MG63 (cell line): ENCODE measurements at regions not wholly inside any gene's neighbourhood (a gene's known extent, or its start where the extent isn't known, plus 50 kb on each side); places are given as distances from the start of the nearest gene placed in this dataset.
A peak's percentile ranks its signal among the peaks of the same experiment; 100 is the strongest.
"Not testable (repeated sequence)": the region's sequence is repeated elsewhere in the genome, so short reads cannot be mapped to it uniquely, and the experiment has no call there.

Experiments
- DNase-seq: peaks from one replicate; pipeline ENCODE4 v3.0.0-alpha.2; 2020
- H3K27me3 ChIP-seq: fragments of 250-450 bp; sonication (Bioruptor Pico); 2 replicates; pipeline ENCODE4 v1.5.1; 2020; ENCODE audit warnings: mild to moderate bottlenecking, moderate library complexity
- H3K36me3 ChIP-seq: fragments of 250-450 bp; sonication (Bioruptor Pico); 2 replicates; pipeline ENCODE4 v1.5.1; 2020; ENCODE audit warnings: mild to moderate bottlenecking, moderate library complexity
- H3K4me3 ChIP-seq: fragments of 250-450 bp; sonication (Bioruptor Pico); 2 replicates; pipeline ENCODE4 v1.5.1; 2020; ENCODE audit warnings: mild to moderate bottlenecking, moderate library complexity
- H3K9me3 ChIP-seq: fragments of 250-450 bp; sonication (Bioruptor Pico); 2 replicates; pipeline ENCODE4 v1.5.1; 2020; ENCODE audit warnings: mild to moderate bottlenecking, moderate library complexity

- no peak for DNase-seq
- no peaks in the 10 kb centered on the region for H3K27me3 ChIP-seq
- H3K36me3 ChIP-seq: no peaks in the 10 kb centered on the region; the same call in 1 of the 2 replicates
- peaks cover 25% of the 10 kb centered on the region for H3K9me3 ChIP-seq
- H3K4me3 ChIP-seq: no peak overlapping the region
Observed at GRCh38 chr5:33194914-33195313, 245.9 kb upstream of the TARS1 start.

DNA sequence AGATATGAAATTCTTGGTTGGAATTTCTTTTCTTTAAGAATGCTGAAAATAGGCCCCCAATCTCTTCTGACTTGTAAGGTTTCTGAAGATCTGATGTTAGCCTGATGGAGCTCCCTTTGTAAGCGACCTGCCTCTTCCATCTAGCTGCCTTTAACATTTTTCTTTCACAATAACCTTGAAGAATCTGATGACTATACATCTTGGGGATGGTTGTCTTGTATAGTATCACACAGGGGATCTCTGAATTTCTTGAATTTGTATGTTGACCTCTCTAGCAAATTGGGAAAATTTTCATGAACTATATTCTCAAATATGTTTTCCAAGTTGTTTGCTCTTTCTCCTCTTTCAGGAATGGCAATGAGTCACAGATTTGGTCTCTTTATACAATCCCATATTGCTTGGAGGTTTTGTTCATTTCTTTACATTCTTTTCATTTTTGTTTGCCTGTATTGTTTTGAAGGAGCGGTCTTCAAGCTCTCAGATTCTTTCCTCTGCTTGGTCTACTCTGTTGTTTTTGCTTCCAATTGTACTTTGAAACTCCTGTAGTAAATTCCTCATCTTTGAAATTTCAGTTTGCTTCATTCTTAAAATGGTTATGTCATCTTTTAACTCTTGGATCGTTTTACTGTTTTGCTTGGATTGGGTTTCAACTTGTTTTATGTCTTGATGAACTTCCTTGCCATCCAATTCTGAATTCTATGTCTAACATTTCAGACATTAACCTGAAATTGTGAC, 245.2 kb upstream of the TARS1 start:
- no peak for DNase-seq
- Histone ChIP-seq H3K4me3 (no peak overlapping the region), H3K9me3 (peaks cover 25% of the 10 kb centered on the region), H3K27me3 (no peaks in the 10 kb centered on the region), H3K36me3 (no peaks in the 10 kb centered on the region; the same call in 1 of the 2 replicates)

DNA sequence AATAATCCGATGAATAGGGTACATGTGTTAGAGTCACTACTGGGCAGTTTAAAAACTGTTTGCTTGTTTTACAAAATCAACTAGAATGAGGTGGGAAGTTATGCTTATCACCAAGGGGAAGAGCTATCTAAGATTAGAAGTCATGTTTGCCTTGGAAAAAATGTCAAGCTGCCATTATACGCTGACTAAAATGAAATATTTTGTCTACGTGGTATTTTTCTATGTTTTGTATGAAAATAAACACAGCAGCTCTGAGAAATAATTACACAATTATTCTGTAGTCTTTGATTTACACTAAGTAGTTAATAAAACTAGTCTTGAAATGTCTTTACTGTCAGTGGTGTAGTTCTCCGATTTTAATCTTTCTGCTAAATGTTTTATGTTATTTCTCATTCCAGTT, 241.9 kb upstream of the TARS1 start:
- Histone ChIP-seq H3K36me3 (no peaks in the 10 kb centered on the region; the same call in 1 of the 2 replicates), H3K4me3 (no peak overlapping the region), H3K9me3 (peaks cover 11% of the 10 kb centered on the region), H3K27me3 (no peaks in the 10 kb centered on the region)
- DNase-seq: no peak

- Histone ChIP-seq H3K9me3 (no peaks in the 10 kb centered on the region), H3K27me3 (no peaks in the 10 kb centered on the region), H3K4me3 (no peak overlapping the region), H3K36me3 (no peaks in the 10 kb centered on the region)
- DNase-seq: no peak
Observed at GRCh38 chr5:33203931-33204330, 236.8 kb upstream of the TARS1 start.

DNA sequence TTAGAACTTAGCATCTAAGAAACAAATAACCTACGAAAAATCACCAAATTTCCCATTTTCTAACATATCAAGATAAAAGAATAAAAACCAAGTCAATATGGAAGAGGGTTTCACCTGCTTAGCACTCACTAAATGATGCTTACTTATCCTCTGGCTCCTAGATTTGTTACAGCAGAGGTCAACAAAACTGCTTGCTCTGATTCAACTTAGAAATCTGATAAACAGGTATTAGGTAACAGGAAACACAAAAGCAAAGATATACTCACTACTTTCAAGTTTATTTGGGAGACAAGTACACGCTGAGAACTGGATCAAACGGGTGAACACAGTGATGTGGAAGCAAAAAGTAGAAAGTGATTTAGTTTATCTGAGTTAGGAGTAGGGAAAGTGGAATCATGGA, 235.7 kb upstream of the TARS1 start:
- no peaks in the 10 kb centered on the region for H3K9me3 ChIP-seq
- no peaks in the 10 kb centered on the region for H3K36me3 ChIP-seq
- H3K4me3 ChIP-seq: no peak overlapping the region
- H3K27me3 ChIP-seq: no peaks in the 10 kb centered on the region
- DNase-seq: no peak

DNA sequence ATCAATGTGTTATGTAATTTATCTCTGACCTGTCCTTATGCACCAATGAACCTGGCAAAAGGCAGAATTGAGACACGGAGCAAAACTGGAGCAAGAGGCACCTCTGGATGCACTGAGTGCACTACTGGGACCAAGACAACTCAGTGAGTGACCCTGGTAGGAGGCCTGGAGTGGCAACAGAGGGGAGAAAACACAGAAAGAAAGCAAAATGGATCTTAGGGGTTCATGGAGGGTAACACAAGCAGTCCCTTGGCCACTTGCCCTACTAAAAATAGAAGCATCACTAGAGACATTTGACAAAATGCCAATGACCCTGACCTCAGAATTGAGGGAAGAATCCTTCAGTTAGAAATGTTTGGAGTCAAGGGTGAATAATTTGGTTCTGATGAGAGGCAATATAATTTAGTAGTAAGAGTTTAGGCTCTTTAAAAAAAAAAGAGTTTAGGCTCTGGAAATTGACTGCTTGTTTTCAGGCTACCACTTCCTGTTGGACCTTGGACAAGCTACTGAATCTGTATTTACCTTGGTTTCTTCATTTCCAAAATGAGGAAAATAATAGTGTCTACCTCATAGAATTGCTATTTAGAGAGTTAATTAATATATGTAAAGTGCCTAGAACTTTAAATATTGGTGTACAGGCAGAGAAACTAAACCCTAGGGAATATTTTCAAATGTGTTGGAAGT, 234.9 kb upstream of the TARS1 start:
- Histone ChIP-seq H3K4me3 (no peak overlapping the region), H3K9me3 (no peaks in the 10 kb centered on the region), H3K27me3 (no peaks in the 10 kb centered on the region), H3K36me3 (no peaks in the 10 kb centered on the region)
- DNase-seq: no peak

DNA sequence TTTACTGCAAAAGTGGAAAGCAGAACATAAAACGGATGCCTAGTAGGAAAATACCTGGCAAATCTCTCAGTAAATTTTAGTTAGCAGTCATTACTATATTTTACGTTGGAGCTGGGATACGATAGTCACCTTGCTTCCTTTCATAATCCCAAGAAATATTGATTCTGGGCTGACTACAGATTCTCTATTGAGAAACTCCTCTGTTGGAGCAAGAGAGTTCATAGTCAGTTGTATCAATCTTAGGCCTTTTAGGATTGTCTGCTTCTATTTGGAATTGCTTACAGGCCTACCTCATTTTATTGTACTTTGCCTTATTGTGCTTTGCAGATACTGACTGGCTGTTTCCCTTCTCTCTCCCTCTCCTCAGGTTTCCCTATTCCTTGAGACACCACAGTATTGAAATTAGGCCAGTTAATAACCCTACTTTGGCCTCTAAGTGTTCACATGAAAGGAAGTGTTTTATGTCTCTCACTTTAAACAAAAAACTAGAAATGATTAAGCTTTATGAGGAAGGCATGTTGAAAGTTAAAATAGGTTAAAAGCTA, 233.7 kb upstream of the TARS1 start:
- Histone ChIP-seq H3K27me3 (no peaks in the 10 kb centered on the region), H3K9me3 (no peaks in the 10 kb centered on the region), H3K36me3 (no peaks in the 10 kb centered on the region), H3K4me3 (no peak overlapping the region)
- DNase-seq: no peak

- H3K4me3 ChIP-seq: no peak overlapping the region
- DNase-seq: no peak
- no peaks in the 10 kb centered on the region for H3K36me3 ChIP-seq
- H3K27me3 ChIP-seq: no peaks in the 10 kb centered on the region
- no peaks in the 10 kb centered on the region for H3K9me3 ChIP-seq
Observed at GRCh38 chr5:33209252-33209651, 231.5 kb upstream of the TARS1 start.

GRCh38 chr5:33210221-33210620, 230.5 kb upstream of the TARS1 start:
- not testable (repeated sequence) for H3K4me3 ChIP-seq, DNase-seq, H3K27me3 ChIP-seq, H3K36me3 ChIP-seq, H3K9me3 ChIP-seq

- no peak for DNase-seq
- Histone ChIP-seq H3K9me3 (no peaks in the 10 kb centered on the region), H3K36me3 (no peaks in the 10 kb centered on the region), H3K27me3 (no peaks in the 10 kb centered on the region), H3K4me3 (no peak overlapping the region)
Observed at GRCh38 chr5:33210978-33211377, 229.8 kb upstream of the TARS1 start.

DNA sequence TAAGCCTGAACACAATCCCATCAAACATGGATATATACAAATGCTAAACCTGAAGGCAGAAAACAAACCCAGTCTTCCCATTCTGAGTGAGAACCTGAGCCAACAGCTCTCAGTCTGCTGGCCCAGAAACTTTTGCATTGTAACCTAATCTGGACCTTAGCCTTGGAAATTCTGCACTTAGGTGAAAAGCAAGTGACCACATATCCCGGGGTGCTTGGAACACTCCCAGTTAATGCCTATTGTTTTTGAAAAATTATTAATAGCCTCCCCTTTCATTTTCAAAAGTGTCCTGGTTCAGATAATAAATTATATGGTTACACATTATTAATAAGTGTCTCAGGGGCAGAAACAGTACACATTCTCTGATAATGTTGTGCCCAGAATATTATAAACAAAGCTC, 228.3 kb upstream of the TARS1 start:
- no peak overlapping the region for H3K4me3 ChIP-seq
- no peak for DNase-seq
- H3K27me3 ChIP-seq: no peaks in the 10 kb centered on the region
- H3K9me3 ChIP-seq: no peaks in the 10 kb centered on the region
- no peaks in the 10 kb centered on the region for H3K36me3 ChIP-seq

GRCh38 chr5:33212900-33213299, 227.9 kb upstream of the TARS1 start:
- no peak for DNase-seq
- Histone ChIP-seq H3K27me3 (no peaks in the 10 kb centered on the region), H3K9me3 (no peaks in the 10 kb centered on the region), H3K36me3 (no peaks in the 10 kb centered on the region), H3K4me3 (no peak overlapping the region)

- H3K27me3 ChIP-seq: no peaks in the 10 kb centered on the region
- no peak overlapping the region for H3K4me3 ChIP-seq
- H3K9me3 ChIP-seq: peaks cover 4% of the 10 kb centered on the region
- DNase-seq: peak; percentile 71
- H3K36me3 ChIP-seq: no peaks in the 10 kb centered on the region; the same call in 1 of the 2 replicates
Observed at GRCh38 chr5:33223563-33224284, 217.0 kb upstream of the TARS1 start.

GRCh38 chr5:33224285-33224961, 216.3 kb upstream of the TARS1 start:
- Histone ChIP-seq H3K27me3 (no peaks in the 10 kb centered on the region), H3K36me3 (no peaks in the 10 kb centered on the region; the same call in 1 of the 2 replicates), H3K9me3 (peaks cover 4% of the 10 kb centered on the region), H3K4me3 (no peak overlapping the region)
- DNase-seq: no peak

DNA sequence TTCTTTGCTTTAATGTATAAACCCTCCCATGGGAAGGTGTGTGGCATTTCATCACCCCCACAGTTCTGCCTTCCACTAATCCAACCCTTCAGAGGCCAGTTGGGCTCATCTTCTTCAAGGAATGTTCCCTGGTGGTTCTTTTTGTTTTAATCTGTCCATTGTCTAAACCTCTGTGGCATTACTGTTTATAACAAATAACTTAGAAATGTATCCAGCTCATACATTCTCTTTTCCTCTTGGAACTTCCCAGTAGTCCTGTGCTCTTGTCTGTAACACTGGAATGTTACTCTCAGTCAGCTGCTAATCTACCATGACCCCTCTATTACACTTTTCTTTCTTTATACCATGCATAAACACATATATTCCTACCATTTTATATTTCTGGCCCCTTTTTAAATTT, 213.5 kb upstream of the TARS1 start:
- Histone ChIP-seq H3K9me3 (peaks cover 4% of the 10 kb centered on the region), H3K36me3 (no peaks in the 10 kb centered on the region; the same call in 1 of the 2 replicates), H3K27me3 (no peaks in the 10 kb centered on the region), H3K4me3 (no peak overlapping the region)
- DNase-seq: no peak

GRCh38 chr5:33227746-33228145, 213.0 kb upstream of the TARS1 start:
- Histone ChIP-seq H3K9me3 (peaks cover 4% of the 10 kb centered on the region), H3K27me3 (no peaks in the 10 kb centered on the region), H3K36me3 (no peaks in the 10 kb centered on the region; the same call in 1 of the 2 replicates), H3K4me3 (no peak overlapping the region)
- no peak for DNase-seq

DNA sequence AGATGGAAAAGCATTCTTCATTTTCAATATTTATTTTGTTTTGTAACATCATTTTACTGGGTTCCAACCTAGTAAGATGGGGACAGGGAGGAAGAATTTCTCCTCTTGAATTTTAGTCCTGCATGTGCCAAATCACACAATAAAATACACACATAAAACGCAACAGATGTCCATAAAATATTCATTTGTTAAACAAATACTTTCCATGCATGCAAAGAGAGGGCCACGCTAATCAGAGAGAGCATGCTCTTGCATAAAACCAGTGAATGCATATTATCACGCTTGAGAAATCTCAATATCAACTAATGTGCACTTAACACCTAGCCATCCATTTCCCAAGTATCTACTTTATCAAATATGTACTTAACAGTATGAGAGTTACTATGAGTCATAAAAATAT, 212.6 kb upstream of the TARS1 start:
- DNase-seq: no peak
- no peak overlapping the region for H3K4me3 ChIP-seq
- peaks cover 4% of the 10 kb centered on the region for H3K9me3 ChIP-seq
- H3K36me3 ChIP-seq: no peaks in the 10 kb centered on the region; the same call in 1 of the 2 replicates
- no peaks in the 10 kb centered on the region for H3K27me3 ChIP-seq
